Activated CD4-positive, alpha-beta memory T cell treated with anti-CD3 and anti-CD28 coated beads for 36 hours (primary cell): ENCODE measurements at regions not wholly inside any gene's neighbourhood (a gene's known extent, or its start where the extent isn't known, plus 50 kb on each side); places are given as distances from the start of the nearest gene placed in this dataset.

Source experiments
- CTCF ChIA-PET: fragments of 350-600 bp; sonication (Branson Sonifier 250); formaldehyde crosslinking; loops from one replicate; lab custom pipeline; 2021; ENCODE audit warnings: antibody characterized with exemption, inconsistent platforms; lab: Charles Lee
- POLR2A ChIA-PET: fragments of 350-600 bp; sonication (Branson Sonifier 250); formaldehyde crosslinking; loops from one replicate; lab custom pipeline; 2021; ENCODE audit warnings: antibody characterized with exemption; lab: Charles Lee
- DNase-seq: peaks from one replicate; pipeline ENCODE4 v3.0.0-alpha.2; 2020
- H3K27ac Mint-ChIP-seq: one replicate; pipeline ENCODE4 v1.8.0; 2021; ENCODE audit warnings: mixed read lengths
- H3K27me3 Mint-ChIP-seq: one replicate; pipeline ENCODE4 v1.8.0; 2021; ENCODE audit warnings: mixed read lengths
- H3K36me3 Mint-ChIP-seq: one replicate; pipeline ENCODE4 v1.8.0; 2021; ENCODE audit warnings: mixed read lengths
- H3K4me1 Mint-ChIP-seq: one replicate; pipeline ENCODE4 v1.8.0; 2021; ENCODE audit warnings: low read depth, mixed read lengths
- H3K4me3 Mint-ChIP-seq: one replicate; pipeline ENCODE4 v1.8.0; 2021; ENCODE audit warnings: mild to moderate bottlenecking, mixed read lengths
- H3K9me3 Mint-ChIP-seq: one replicate; pipeline ENCODE4 v1.8.0; 2021; ENCODE audit warnings: mixed read lengths
- intact Hi-C: fragments of 100-400 bp; cut with micrococcal nuclease; formaldehyde crosslinking; loops from one replicate; pipeline ENCODE4 v1.15.1; 2023

DNA sequence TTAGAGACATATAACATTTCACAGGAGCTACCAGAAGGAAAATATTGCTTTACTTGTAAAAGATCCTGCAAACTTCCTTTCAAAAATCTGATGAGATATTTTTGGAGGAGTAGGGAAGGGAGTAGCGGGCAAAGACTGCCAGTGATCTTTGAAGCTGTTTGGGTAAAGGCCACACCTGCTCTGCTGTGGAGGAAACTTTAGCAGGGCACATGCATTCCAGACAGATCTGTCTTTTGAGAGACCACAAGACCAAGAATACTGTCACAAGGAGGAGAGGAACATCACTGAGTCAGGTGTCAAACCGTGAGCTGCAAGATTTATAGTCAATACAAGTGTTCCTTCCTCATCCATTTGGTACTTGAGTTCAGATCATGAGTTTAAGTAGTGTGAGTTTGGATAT is 654.4 kb downstream of the DNAJB9 start:
- intact Hi-C loops: no loop called here
- Mint-ChIP-seq H3K4me3 (no peak overlapping the region), H3K4me1 (no peaks in the 10 kb centered on the region), H3K27me3 (no peaks in the 10 kb centered on the region), H3K27ac (no peak overlapping the region), H3K9me3 (no peaks in the 10 kb centered on the region), H3K36me3 (no peaks in the 10 kb centered on the region)
- DNase-seq: no peak
- CTCF ChIA-PET: no interaction called here
- POLR2A ChIA-PET: no interaction called here

- POLR2A ChIA-PET: no interaction called here
- Mint-ChIP-seq H3K27ac (no peak overlapping the region), H3K9me3 (no peaks in the 10 kb centered on the region), H3K4me1 (no peaks in the 10 kb centered on the region), H3K4me3 (no peak overlapping the region), H3K36me3 (no peaks in the 10 kb centered on the region), H3K27me3 (no peaks in the 10 kb centered on the region)
- DNase-seq: no peak
- CTCF ChIA-PET: no interaction called here
- intact Hi-C loops: no loop called here
These were observed 657.0 kb downstream of the DNAJB9 start for GRCh38 chr7:109226699-109227098.

- no peaks in the 10 kb centered on the region for H3K4me1 Mint-ChIP-seq
- DNase-seq: no peak
- CTCF ChIA-PET: no interaction called here
- H3K27me3 Mint-ChIP-seq: no peaks in the 10 kb centered on the region
- POLR2A ChIA-PET: no interaction called here
- no peak overlapping the region for H3K4me3 Mint-ChIP-seq
- H3K27ac Mint-ChIP-seq: no peak overlapping the region
- intact Hi-C loops: no loop called here
- H3K9me3 Mint-ChIP-seq: peaks cover 7% of the 10 kb centered on the region
- H3K36me3 Mint-ChIP-seq: no peaks in the 10 kb centered on the region
These were observed 665.6 kb downstream of the DNAJB9 start for GRCh38 chr7:109235316-109235715.

DNA sequence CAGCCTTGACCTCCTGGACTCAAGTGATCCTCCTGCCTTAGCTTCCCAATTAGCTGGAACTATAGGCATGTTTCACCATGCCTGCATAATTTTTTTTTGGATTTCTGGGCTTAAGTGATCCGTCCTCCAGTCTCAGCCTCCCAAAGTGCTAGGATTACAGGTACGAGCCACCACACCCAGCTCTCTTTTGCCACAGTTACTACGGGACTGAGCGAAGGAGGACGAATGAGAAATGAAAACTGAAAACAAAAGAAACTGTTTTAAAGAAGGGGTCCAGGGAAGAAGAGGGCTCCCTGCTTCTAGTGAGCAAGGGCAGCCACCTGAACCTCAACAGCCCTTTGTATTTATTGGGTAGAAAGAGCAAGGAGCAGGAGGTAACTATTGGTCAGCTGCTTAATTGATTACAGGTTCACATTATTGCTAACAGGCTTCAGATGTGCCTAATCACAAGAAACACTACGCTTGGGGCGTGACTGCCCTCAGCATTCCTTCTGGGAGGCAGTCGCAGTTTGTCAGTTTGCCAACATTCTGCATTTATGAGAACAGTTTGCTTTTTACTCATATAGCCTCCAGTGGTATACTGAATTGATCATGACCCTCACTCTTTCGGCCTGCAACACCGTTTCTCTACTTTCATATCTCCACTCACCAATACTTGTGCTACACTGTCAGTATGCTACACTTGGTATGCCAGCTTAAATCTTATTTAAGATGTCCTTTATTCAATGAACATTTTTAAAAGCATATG is 676.8 kb downstream of the DNAJB9 start:
- H3K27ac Mint-ChIP-seq: no peak overlapping the region
- intact Hi-C loops: no loop called here
- CTCF ChIA-PET: no interaction called here
- H3K9me3 Mint-ChIP-seq: peaks cover 3% of the 10 kb centered on the region
- no peaks in the 10 kb centered on the region for H3K27me3 Mint-ChIP-seq
- no peaks in the 10 kb centered on the region for H3K36me3 Mint-ChIP-seq
- no peak for DNase-seq
- H3K4me1 Mint-ChIP-seq: no peaks in the 10 kb centered on the region
- H3K4me3 Mint-ChIP-seq: no peak overlapping the region
- POLR2A ChIA-PET: no interaction called here

DNA sequence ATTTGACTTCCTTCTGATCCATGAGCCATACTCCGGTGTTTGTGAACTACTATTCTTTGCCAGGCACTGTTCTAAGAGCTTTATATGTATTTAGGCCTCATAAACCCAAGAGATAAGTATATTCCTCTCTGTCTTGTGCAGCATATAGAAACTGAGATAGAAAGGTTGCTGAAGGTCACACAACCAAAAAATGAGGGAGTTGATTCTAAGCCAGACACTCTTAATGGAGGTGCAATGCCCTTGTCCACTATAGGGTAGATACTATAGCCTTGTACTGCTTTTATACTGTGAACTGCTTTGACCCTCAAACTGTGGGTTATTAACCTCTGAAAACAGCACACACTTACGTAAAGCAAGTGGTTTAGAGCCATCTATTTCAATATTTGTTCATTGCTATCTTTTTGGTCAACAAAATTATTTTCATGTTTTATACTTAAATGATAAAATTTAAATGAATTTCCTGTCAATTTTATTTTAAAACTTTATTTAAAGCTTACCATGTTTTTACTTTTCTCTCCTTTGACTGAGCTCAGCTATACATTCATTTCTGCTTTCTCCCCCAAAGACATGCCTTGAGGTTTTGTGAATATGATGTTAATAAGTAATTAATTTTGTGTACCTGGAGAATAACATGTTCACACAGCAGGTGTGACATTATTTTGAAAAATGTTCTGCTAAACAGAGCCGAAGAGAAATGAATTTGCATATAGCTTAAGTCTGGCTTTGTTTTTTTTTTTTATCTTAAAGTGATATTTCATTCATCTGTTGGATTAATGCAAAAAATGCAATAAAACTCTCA is 687.3 kb downstream of the DNAJB9 start:
- Mint-ChIP-seq H3K36me3 (no peaks in the 10 kb centered on the region), H3K4me3 (no peak overlapping the region), H3K27ac (no peak overlapping the region), H3K27me3 (no peaks in the 10 kb centered on the region), H3K4me1 (no peaks in the 10 kb centered on the region), H3K9me3 (no peaks in the 10 kb centered on the region)
- ChIA-PET POLR2A (no interaction called here), CTCF (no interaction called here)
- intact Hi-C loops: no loop called here
- no peak for DNase-seq

DNA sequence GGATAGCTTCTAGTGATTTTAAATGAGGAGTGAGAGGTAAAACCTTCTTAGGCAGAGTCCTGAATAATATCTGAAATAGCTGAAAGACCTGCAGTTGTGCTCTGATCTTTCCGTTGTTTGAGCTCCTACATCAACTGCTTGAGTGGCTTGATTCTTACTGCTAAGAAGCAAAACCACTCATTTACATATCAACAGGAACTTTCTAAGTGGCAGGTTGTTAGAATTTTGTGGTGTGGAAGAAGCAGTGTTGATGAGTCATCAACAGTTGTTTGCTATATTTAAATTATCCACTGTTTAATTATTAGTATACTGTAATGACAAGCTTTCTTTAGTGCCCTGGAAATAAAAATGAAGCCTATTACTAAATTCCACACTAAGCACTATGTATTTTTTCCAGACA is 689.5 kb downstream of the DNAJB9 start:
- intact Hi-C loops: no loop called here
- no peaks in the 10 kb centered on the region for H3K36me3 Mint-ChIP-seq
- CTCF ChIA-PET: no interaction called here
- DNase-seq: no peak
- H3K4me1 Mint-ChIP-seq: no peaks in the 10 kb centered on the region
- no peak overlapping the region for H3K4me3 Mint-ChIP-seq
- POLR2A ChIA-PET: no interaction called here
- H3K27me3 Mint-ChIP-seq: no peaks in the 10 kb centered on the region
- peaks cover 3% of the 10 kb centered on the region for H3K9me3 Mint-ChIP-seq
- no peak overlapping the region for H3K27ac Mint-ChIP-seq

GRCh38 chr7:109261781-109262180 is 692.1 kb downstream of the DNAJB9 start:
- Mint-ChIP-seq H3K4me1 (no peaks in the 10 kb centered on the region), H3K27me3 (no peaks in the 10 kb centered on the region), H3K9me3 (peaks cover 3% of the 10 kb centered on the region), H3K36me3 (no peaks in the 10 kb centered on the region), H3K27ac (no peak overlapping the region), H3K4me3 (no peak overlapping the region)
- ChIA-PET CTCF (no interaction called here), POLR2A (interaction anchor here (0.6 kb wide), 1 partner anchor 8 kb away, joined by 4 read pairs; no protein-coding TSS in a partner anchor)
- no peak for DNase-seq
- intact Hi-C loops: no loop called here

DNA sequence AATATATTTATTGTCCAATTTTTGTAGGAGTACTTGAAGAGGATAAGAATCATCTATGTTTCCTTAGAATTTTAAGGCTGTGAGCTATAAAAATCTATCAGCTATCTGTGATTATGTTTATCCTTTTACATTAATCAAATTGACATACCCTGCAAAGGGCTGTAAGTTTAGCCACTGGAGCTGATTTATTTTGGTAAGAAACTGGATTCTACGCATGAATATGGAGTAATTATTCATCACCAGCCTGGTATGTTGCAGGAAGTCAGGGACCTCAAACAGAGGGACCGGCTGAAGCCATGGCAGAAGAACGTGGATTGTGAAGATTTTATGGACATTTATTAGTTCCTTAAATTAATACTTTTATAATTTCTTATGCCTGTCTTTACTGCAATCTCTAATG is 696.9 kb downstream of the DNAJB9 start:
- CTCF ChIA-PET: no interaction called here
- Mint-ChIP-seq H3K27ac (no peak overlapping the region), H3K4me1 (no peaks in the 10 kb centered on the region), H3K27me3 (no peaks in the 10 kb centered on the region), H3K9me3 (peaks cover 12% of the 10 kb centered on the region), H3K4me3 (no peak overlapping the region), H3K36me3 (no peaks in the 10 kb centered on the region)
- DNase-seq: no peak
- POLR2A ChIA-PET: no interaction called here
- intact Hi-C loops: no loop called here

DNA sequence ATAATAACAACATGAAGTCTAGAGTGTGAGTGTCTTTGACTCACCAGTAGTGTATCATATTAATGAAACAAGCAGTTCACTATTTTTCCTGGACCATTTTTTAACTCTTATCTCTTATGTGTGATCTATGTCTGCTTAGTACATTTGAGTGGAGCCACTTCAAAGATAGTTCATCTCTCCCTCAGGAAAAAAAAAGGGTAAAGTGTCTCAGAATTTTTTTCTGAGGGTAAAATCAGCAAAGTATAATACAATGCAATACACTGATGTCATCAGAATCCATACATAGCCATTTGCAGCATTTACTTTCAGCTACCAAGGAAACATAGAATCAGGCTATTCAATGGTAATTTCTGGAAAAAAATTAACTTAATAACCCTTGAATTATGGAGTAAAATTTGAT is 706.7 kb downstream of the DNAJB9 start:
- H3K9me3 Mint-ChIP-seq: no peaks in the 10 kb centered on the region

GRCh38 chr7:109282726-109283125 is 713.1 kb downstream of the DNAJB9 start:
- Mint-ChIP-seq H3K27me3 (no peaks in the 10 kb centered on the region), H3K4me1 (no peaks in the 10 kb centered on the region), H3K4me3 (no peak overlapping the region), H3K36me3 (no peaks in the 10 kb centered on the region), H3K9me3 (peaks cover 12% of the 10 kb centered on the region), H3K27ac (no peak overlapping the region)
- DNase-seq: no peak
- intact Hi-C loops: no loop called here
- CTCF ChIA-PET: no interaction called here
- POLR2A ChIA-PET: no interaction called here

More for the DNA sequence above, 706.7 kb downstream of the DNAJB9 start:
- H3K27me3 Mint-ChIP-seq: no peaks in the 10 kb centered on the region
- ChIA-PET CTCF (no interaction called here), POLR2A (no interaction called here)
- H3K4me3 Mint-ChIP-seq: no peak overlapping the region
- H3K4me1 Mint-ChIP-seq: no peaks in the 10 kb centered on the region
- no peak for DNase-seq
- no peak overlapping the region for H3K27ac Mint-ChIP-seq
- intact Hi-C loops: no loop called here
- no peaks in the 10 kb centered on the region for H3K36me3 Mint-ChIP-seq

- Mint-ChIP-seq H3K4me3 (no peak overlapping the region), H3K27me3 (no peaks in the 10 kb centered on the region), H3K36me3 (no peaks in the 10 kb centered on the region), H3K9me3 (peaks cover 15% of the 10 kb centered on the region), H3K27ac (no peak overlapping the region), H3K4me1 (no peaks in the 10 kb centered on the region)
- CTCF ChIA-PET: no interaction called here
- intact Hi-C loops: no loop called here
- DNase-seq: no peak
- POLR2A ChIA-PET: no interaction called here
These were observed 715.3 kb downstream of the DNAJB9 start for GRCh38 chr7:109284943-109285342.

- no peaks in the 10 kb centered on the region for H3K4me1 Mint-ChIP-seq
- no peak overlapping the region for H3K4me3 Mint-ChIP-seq
- POLR2A ChIA-PET: no interaction called here
- no peaks in the 10 kb centered on the region for H3K36me3 Mint-ChIP-seq
- DNase-seq: no peak
- intact Hi-C loops: no loop called here
- H3K9me3 Mint-ChIP-seq: peaks cover 11% of the 10 kb centered on the region
- CTCF ChIA-PET: no interaction called here
- no peaks in the 10 kb centered on the region for H3K27me3 Mint-ChIP-seq
- H3K27ac Mint-ChIP-seq: no peak overlapping the region
These were observed 725.5 kb downstream of the DNAJB9 start for GRCh38 chr7:109295158-109295557.

- H3K27me3 Mint-ChIP-seq: no peaks in the 10 kb centered on the region
- peaks cover 27% of the 10 kb centered on the region for H3K9me3 Mint-ChIP-seq
- ChIA-PET POLR2A (no interaction called here), CTCF (no interaction called here)
- no peak overlapping the region for H3K27ac Mint-ChIP-seq
- DNase-seq: no peak
- no peak overlapping the region for H3K4me3 Mint-ChIP-seq
- H3K36me3 Mint-ChIP-seq: no peaks in the 10 kb centered on the region
- intact Hi-C loops: no loop called here
- no peaks in the 10 kb centered on the region for H3K4me1 Mint-ChIP-seq
These were observed 739.1 kb downstream of the DNAJB9 start for GRCh38 chr7:109308816-109309215.
